GM13977 (cell line): ENCODE measurements at regions not wholly inside any gene's neighbourhood (a gene's known extent, or its start where the extent isn't known, plus 50 kb on each side); places are given as distances from the start of the nearest gene placed in this dataset.

Experiments used
- DNase-seq: peaks from one replicate; pipeline ENCODE4 v3.0.0; 2012; ENCODE audit warnings: low spot score
- CTCF ChIP-seq: IDR thresholded peaks from 2 replicates; pipeline ENCODE4 v1.5.1; 2012; ENCODE audit warnings: mild to moderate bottlenecking, control low read depth; ENCODE audit not compliant: insufficient read depth; ENCODE audit errors: extremely low read depth, missing control alignments
- in situ Hi-C: fragments of 300-500 bp; cut with MboI; formaldehyde crosslinking; loops from one replicate; pipeline ENCODE4 v1.12.0; 2022; ENCODE audit warnings: low sequenced_read_pairs, low pct_unique_long_range_greater_than_20kb, mixed read lengths, inconsistent platforms; ENCODE audit not compliant: unreplicated experiment

DNA sequence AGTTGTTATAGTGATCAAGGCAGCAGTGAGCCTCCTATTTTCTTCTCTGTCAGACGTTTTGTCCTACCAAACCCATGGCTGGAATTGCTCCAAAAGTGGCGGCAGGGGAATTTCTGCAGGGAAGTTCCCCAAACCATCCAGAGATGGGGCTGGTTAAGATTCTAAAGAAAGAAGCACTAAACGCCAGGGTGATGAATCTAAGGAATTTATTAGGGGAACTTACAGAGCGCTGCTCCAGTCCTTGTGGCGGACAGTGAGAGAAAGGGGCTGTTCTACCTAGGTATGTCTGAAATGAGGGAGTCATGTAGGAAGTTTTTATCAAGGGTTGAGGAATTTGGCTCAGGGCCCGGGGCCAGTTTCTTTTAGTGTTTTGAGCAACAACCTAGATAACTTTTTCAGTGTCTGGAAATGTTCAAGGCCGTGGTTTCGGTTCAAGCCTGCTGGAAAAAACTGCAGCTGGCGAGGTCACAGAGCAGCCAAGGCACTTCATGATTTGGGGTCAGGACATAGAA, 222.4 kb upstream of the B3GALT2 start:
- no peak for DNase-seq
- no peak for TF ChIP-seq CTCF
- in situ Hi-C loops, result loop anchor here (25.0 kb wide), 1 partner anchor 878 kb away; no protein-coding TSS in a partner anchor

GRCh38 chr1:193406901-193407300, 220.5 kb upstream of the B3GALT2 start:
- TF ChIP-seq CTCF, result peak; percentile 79
- DNase-seq, result peak; percentile 20
- in situ Hi-C loops, result loop anchor here (25.0 kb wide), 1 partner anchor 880 kb away; no protein-coding TSS in a partner anchor

DNA sequence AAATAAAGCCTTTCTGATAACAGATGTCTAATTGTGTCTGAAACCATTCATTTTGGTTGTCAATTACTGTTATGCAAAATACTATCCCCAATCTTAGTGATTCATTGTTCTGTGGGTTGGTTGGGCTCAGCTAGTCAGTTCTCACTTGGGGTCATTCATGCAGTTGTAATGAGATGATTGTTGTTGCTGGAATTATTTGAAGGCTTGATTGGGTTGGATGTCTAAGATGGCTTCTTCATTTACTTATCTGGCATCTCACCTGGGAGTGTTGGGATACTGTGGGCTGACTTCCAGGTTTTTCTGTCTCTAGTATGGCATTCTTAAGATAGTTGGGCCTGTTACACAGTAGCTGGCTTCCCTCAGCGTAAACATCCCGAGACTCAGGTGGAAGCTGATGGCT, 217.8 kb upstream of the B3GALT2 start:
- in situ Hi-C loops, result loop anchor here (25.0 kb wide), 1 partner anchor 883 kb away; no protein-coding TSS in a partner anchor
- no peak for DNase-seq

GRCh38 chr1:193402977-193403376, 216.6 kb upstream of the B3GALT2 start:
- TF ChIP-seq CTCF, result no peak
- in situ Hi-C loops, result loop anchor here (25.0 kb wide), 1 partner anchor 884 kb away; no protein-coding TSS in a partner anchor
- DNase-seq, result no peak

More for the DNA sequence above, 217.8 kb upstream of the B3GALT2 start:
- TF ChIP-seq CTCF, result no peak

DNA sequence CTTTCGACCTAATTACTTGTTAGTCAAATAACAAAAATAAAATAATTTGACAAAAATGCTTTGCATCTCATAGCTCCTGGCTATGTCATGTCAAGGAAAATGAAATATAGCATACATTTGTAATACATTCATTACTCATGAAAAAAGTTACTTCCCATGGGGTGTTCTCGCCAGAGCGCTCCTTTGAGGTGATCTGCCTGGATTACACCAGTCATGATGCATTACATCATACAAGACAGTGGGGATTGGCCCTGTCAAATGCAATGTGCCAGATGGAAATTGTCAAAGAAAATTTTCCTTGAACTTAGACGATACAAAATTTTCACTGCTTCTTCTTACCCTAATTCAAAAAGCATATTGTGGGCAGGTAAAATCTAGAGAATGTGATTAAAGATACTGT, 215.6 kb upstream of the B3GALT2 start:
- DNase-seq, result no peak
- in situ Hi-C loops, result loop anchor here (25.0 kb wide), 1 partner anchor 885 kb away; no protein-coding TSS in a partner anchor
- TF ChIP-seq CTCF, result no peak

DNA sequence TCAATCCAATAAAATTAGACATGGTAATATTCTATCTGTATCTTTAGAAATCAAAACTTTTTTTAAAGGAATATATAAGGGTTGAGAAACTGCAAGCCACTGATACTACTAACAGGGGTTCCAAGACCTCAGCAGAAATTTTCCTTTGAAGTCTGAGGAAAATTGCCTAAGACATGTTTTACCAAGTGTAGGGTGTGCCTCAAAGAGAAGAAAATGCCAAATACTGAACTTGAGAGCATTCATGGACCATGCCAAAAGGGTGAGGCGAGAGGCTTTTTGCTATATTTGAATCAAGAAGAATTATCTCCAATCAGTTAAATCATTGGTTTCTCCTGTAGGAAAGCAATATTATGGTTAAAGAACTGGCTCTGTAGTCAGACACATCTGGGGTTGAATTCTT, 207.9 kb upstream of the B3GALT2 start:
- TF ChIP-seq CTCF, result no peak
- no peak for DNase-seq
- in situ Hi-C loops, result no loop called here

GRCh38 chr1:193392686-193393085, 206.3 kb upstream of the B3GALT2 start:
- in situ Hi-C loops, result no loop called here
- DNase-seq, result no peak
- TF ChIP-seq CTCF, result no peak
